HG03439 (cell line): ENCODE measurements at regions not wholly inside any gene's neighbourhood (a gene's known extent, or its start where the extent isn't known, plus 50 kb on each side); places are given as distances from the start of the nearest gene placed in this dataset.
"Not testable (repeated sequence)": the region's sequence is repeated elsewhere in the genome, so short reads cannot be mapped to it uniquely, and the experiment has no call there.

ENCODE experiments used
- ATAC-seq: cut with Tn5 transposase; IDR thresholded peaks from one replicate; pipeline ENCODE4 v1.9.1; 2021; ENCODE audit warnings: mild to moderate bottlenecking, moderate library complexity; ENCODE audit not compliant: unreplicated experiment

DNA sequence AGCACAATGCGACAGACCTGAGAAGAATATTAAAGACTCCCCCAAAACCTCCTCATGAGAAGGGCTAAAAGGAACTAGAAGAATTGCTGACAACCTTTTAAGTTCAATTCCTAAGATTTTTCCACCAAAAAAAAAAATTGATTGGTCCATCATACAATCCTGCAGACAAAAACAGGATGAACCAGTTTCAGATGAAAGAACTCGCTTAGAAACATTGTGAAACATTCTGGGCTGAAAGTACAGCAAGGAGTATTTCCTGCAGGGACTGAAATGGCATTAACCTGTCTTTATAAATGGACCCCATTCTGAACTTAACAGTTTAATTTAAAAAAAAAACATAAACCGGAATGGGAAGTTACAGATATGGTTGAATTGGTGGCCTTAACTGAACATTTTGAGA, 96.0 kb upstream of the FAM174B start:
- ATAC-seq: no peak

DNA sequence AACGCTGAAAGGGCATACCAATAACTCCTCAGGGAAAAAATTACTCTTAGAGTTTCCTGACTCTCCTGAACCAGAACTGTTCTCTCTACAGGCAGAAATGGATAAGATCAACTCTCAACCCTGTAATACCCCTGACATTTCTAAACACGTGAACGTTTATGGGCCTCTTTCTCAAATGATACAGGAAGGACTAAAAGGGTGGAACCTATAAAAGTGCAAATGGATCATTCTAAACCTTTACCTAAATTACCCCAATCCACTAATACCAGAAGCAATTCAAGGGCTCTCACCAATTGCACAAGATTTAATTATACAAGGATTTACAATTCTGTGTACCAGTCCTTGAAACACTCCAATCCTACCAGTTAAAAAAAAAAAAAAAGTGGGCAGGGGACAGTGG, 98.0 kb upstream of the FAM174B start:
- no peak for ATAC-seq

DNA sequence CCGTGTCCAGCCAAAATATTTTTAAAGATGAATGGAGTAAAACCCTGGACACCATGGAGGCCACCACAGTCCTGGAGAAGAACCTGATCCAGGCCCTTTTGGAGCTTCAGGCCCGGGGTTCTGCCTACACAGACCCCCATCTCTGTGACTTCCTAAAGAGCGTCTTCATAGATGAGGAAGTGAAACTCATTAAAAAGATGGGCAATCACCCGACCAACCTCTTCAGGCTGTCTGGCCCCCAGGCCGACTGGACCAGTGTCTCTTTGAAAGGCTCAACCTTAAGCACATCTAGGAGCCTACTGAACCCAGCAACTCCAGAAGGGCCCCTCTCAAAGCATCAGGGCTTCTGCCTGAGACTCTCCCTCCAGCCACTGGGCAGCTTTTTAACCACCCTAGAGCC, 107.9 kb upstream of the FAM174B start:
- ATAC-seq: no peak

DNA sequence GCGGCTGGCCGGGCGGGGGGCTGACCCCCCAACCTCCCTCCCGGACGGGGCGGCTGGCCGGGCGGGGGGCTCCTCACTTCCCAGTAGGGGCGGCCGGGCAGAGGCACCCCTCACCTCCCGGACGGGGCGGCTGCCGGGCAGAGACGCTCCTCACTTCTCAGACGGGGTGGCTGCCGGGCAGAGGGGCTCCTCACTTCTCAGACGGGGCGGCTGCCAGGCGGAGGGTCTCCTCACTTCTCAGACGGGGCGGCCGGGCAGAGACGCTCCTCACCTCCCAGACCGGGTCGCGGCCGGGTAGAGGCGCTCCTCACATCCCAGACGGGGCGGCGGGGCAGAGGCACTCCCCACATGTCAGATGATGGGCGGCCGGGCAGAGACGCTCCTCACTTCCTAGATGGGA, 112.6 kb upstream of the FAM174B start:
- not testable (repeated sequence) for ATAC-seq

DNA sequence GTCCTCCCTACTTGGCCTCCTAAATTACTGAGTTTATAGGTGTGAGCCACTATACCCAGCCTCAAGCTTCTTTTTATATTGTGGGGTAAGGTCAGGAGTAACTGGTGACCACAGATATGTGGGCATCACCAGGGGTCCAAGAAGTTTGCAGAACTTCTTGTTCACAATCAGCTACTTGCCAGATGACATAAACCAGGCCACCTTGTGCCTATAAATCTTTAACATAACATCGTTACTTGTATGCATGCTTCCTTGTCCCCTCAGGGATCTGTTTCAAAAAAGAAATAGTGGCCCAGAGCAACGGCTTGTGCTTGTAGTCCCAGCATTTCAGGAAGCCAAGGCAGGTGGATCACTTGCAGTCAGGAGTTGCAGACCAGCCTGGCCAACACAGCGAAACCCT, 115.1 kb upstream of the FAM174B start:
- no peak for ATAC-seq

DNA sequence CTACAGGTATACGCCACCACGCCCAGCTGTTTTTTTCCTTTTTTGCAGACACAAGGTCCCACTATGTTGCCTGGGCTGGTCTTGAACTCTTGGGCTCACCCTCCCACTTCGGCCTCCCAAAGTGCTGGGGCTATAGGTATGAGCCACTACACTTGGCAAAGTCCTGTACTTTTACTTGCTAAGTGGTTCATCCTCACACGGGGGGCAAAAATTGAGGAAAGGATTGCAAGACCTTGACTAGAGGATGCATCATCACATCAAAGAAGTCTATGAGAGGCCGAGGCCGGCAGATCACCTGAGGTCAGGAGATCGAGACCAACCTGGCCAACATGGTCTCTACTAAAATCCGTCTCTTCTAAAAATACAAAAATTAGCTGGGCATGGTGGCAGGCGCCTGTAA, 116.5 kb upstream of the FAM174B start:
- no peak for ATAC-seq

DNA sequence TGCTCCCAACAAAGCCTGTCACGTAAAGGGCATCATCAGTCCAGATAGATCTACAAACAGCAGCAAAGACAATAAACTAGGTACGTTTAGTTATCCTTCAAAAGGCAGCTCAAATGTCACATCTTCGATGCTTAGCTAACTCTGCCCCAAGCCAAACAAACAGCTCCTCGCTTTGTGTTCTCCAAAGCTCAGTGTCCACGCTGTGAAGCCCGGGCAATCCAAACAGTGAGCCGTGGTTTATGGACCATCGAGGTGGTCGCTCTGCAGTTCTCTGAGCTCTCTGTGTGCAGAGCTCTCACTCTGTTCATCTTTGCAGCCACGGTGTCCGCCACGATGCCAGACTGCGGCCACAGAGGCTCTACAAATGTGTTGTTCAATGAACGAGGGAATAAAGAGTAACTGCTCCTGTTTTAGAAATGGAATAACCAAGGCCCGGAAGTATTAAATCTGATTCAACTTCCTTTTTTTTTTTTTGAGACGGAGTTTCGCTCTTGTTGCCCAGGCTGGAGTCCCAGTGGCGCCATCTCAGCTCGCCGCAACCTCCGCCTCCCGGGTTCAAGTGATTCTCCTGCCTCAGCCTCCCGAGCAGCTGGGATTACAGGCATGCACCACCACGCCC, 117.2 kb upstream of the FAM174B start:
- ATAC-seq: no peak

DNA sequence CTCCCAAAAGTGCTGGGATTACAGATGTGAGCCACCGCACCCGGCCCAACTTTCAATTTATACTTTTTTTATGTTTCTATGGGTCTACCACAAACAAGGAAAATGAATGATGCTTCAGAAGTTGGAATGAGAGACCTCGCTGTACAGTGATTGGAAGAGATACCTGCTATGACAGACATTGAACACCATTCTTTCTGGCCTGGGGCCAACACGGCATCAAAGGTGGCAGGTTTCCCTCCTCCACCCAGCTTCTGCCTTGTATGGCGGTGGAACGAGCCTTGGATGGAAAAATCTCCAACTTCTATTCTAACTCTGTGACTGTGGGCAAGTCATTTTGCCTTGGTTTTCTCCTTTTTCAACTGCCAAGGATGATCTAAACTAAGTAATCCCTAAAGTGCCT, 117.8 kb upstream of the FAM174B start:
- ATAC-seq: no peak

DNA sequence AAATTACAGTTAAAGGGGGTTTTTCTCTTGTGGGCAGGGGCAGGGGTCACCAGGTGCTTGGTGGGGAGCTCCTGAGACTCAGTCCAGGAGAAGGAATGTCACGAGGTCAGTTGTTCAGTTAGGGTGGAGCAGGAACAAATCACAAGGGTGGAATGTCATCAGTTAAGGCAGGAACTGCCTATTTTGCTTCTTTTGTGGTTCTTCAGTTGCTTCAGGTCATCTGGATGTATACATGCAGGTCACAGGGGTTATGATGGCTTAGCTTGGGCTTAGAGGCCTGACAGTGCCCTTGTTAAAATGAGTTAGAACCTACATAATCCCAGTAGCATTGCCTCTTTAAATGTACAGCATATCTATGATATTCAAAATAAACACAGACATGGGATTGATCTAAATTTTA, 120.2 kb upstream of the CHD2 start:
- no peak for ATAC-seq

DNA sequence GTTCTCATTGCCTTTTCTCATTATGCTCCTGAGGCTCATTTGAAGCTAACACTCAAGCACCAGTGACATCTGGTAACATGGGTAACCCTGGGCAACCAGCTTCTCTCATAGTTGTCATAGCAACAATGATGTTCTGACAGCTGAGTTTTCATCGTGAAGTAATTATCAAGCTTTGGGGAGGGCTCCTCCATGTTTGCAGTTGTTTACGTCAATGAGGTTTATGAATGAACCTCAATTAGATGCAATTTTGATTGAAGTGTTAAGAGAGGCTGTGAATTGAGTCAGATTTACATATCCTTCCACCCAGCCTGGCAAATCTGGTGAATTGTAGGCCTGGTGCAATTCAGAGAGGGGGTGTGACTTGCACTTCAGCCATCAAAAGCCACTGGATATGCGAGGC, 119.3 kb upstream of the CHD2 start:
- no peak for ATAC-seq

DNA sequence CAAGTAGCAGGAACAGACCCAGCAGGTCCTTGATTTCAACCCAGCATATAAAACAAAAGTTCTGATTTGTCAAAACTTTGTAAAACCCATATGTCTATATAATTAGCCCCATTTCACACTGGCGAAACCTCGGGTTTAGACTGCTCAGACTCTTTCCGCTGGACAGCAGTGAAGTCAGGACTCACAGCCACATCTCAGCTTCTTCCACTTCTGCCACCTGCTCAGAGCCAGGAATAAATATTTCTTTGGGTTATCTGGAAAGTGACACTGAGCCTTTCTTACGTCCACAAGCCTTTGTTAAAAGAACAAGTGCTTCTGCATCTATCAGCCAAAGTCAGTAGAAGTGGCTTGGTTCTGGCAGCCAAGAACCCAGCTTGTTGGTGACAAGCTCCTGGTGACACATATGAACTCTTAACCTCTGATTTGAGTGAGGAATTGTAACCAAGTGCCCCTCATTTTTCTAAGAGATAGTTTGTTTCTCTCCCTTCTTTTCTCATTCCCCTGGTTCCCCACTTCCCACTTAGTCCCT, 118.1 kb upstream of the CHD2 start:
- ATAC-seq: no peak

DNA sequence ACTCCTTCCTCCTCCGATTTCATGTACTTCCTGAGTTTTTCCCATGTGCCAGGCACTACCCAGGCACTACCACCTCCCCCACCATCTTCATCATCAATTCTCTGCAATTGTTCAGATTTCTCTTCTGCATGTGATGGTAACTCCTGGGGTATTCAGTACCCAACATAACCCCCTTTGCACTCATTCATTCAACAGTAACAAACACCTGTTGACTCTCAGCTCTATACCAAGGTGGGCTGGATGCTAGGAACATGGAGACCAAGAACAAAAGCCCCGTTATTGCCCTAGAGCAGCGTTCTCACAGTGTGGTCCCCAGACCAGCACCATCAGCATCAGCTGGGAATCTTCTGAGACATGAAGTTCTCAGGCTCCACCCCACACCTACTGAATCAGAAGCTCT, 113.0 kb upstream of the CHD2 start:
- no peak for ATAC-seq

DNA sequence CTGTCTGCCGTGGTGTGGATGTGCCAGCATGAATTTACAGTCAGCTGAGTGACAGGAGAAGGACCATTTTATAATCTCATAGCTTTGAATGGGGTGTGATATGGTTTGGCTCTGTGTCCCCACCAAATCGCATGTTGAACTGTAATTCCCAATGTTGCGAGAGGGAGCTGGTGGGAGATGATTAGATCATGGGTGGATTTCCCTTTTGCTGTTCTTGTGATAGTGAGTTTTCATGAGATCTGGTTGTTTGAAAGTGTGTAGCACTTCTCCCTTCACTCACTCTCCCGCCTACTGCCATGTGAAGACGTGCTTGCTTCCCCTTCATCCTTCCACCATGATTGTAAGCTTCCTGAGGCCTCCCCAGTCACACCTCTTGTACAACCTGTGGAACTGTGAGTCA, 111.9 kb upstream of the CHD2 start:
- no peak for ATAC-seq

DNA sequence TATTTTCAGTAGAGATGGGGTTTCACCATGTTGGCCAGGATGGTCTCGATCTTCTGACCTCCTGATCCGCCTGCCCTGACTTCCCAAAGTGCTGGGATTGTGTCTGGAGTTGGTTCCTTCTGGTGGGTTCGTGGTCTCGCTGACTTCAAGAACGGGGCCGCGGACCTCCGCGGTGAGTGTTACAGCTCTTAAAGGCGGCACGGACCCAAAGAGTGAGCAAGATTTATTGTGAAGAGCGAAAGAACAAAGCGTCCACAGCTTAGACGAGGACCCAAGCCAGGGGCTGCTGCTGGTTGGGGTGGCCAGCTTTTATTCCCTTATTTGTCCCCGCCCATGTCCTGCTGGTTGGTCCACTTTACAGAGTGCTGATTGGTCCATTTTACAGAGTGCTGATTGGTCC, 111.3 kb upstream of the CHD2 start:
- not testable (repeated sequence) for ATAC-seq

DNA sequence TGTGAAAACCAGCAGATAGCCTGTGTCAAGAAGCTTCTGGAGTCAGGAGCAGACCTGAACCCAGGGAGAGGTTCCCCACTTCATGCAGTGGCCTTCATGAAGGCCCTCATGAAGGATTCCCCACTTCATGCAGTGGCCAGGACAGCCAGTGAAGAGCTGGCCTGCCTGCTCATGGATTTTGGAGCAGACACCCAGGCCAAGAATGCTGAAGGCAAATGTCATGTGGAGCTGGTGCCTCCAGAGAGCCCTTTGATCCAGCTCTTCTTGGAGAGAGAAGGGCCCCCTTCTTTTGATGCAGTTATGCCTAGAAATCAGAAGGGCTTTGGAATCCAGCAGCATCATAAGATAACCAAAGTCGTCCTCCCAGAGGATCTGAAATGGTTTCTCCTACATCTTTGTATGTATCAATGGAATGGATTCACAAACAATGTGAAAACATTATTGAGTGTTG, 103.9 kb upstream of the CHD2 start:
- ATAC-seq: no peak

DNA sequence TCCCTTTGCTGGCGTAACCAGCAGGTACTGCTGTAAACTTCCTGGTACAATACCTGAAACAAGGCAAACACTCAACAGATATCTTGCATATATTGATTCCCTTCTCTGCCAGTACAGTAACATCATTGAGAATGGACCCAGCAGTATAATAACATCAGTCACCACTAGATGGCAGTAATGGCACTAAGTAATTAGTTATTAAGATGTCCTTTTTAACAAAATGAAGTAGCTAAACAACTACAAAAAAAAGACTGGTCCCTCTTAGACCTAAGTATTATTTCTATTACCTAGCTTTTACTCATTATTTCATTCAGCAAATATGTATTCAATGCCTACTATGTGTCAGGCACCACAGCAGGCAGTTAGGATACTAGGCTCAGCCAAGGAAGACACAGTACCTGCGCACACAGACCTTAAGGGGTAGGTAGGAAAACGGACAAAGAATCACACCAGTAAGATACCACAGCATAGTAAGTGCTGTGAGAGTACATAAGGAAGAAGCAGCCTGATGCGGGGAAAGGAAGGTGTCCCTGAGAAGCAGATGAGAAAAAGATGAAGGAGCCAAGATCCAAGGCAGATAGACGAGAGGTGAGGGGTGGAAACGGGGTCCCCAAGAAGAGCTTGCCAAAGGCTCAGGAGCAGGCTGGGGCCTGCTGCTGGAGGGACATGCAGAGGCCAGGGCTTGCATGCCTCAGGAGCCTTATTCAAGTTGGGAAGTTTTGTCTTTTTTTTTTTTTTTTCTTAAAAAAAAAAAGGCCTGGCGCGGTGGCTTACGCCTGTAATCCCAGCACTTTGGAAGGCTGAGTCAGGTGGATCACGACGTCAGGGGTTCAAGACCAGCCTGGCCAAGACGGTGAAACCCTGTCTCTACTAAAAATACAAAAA, 102.7 kb upstream of the CHD2 start:
- peak; percentile 60 for ATAC-seq

DNA sequence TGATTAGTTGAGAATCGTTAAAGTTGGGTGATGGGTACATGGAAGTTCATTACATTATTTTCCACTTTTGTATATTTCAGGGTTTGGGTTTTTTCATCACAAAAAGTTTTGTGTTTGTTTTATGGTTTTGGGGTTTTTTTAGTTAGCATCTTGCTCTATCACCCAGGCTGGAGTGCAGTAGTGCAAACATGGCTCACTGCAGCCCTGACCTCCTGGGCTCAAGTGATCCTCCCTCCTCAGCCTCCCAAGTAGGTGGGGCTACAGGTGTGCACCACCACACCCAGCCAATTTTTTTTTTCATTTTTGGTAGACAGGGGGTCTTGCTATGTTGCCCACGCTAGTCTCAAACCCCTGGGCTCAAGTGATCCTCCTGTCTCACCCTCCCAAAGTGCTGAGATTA, 100.1 kb upstream of the CHD2 start:
- no peak for ATAC-seq

DNA sequence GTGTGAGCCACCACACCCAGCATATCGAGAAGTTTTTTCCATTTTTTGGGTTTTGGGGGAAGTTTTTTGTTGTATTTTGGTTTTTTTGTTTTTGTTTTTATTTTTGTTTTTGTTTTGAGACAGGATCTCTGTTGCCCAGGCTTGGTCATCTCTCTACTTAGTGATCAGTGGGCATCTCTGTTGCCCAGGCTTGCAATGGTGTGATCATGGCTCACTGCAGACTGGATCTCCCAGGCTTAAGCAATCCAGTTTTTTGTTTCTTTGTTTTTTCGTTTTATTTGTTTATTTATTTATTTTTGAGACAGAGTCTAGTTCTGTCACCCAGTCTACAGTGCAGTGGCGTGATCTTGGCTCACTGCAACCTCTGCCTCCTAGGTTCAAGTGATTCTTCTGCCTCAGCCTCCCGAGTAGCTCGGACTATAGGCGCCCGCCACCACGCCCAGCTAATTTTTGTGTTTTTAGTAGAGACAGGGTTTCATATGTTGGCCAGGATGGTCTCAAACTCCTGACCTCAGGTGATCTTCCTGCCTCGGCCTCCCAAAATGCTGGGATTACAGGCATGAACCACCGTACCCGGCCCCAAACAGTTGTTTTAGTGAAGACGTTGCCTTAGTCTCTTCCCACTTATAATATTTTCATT, 99.6 kb upstream of the CHD2 start:
- ATAC-seq: not testable (repeated sequence)

DNA sequence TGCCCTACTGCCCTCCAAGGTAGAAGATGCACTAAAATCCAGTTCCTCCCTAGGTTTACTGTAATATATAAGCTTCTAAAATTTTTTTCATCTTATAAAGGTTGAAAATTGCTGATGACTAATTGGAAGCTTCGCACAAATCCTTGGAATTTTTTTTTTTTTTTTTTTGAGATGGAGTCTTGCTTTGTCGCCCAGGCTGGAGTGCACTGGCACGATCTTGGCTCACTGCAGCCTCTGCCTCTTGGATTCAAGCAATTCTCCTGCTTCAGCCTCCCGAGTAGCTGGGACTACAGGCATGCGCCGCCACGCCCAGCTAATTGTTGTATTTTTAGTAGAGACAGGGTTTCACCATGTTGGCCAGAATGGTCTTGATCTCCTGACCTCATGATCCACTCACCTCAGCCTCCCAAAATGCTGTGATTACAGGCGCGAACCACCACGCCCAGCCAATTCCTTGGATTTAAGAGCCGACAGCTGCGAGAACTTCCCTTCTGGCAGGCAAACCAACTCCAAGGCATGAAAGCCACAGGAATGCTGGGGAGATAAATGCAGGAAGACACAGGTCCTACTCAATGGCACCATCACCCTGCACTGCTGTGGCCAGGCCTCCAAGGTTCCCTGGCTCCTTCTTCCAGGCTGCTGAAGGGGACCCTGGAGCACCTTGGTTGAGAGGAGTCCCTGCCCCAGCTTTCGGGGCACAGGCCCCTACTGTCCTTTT, 98.9 kb upstream of the CHD2 start:
- ATAC-seq: not testable (repeated sequence)

DNA sequence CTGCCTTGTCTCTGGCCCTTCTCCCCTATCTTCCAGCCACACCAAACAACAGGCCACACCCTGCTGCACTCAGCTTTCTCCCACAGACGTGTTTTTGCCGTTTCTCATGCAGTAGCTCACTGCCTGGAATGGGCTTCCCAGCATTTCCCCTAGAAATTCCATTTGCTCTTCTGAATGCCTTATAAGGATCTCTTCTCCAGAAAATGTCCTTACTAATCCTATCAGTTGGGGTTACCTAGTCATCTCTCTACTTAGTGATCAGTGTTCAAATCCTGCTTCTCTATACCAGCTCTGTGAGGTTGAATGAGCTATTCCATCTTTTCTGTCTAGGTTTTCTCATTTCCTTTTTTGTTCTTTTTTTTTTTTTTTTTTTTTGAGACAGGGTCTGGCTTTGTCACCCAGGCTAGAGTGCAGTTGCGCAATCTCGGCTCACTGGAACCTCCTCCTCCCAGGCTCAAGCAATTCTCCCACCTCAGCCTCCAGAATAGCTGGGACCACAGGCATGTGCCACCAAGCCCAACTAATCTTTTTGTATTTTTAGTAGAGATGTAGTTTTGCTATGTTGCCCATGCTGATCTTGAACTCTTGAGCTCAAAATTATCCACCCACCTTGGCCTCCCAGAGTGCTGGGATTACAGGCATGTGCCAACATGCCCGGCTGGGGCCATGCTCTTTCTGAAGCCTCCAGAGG, 98.2 kb upstream of the CHD2 start:
- no peak for ATAC-seq

DNA sequence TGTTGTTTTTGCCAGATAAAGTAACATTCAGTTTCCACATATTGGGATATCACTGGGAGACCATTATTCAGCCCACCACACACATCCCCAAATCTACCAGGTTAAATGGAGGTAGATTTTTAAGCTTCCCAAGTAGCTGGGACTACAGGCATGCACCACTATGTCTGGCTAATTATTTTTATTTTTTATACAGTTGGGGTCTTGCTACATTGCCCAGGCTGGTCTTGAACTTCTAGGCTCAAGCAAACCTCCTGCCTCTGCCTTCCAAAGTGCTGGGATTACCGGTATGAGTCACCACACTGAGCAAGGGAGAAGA, 96.6 kb upstream of the CHD2 start:
- ATAC-seq: no peak
